ENCODE measurements at regions not wholly inside any gene's neighbourhood (a gene's known extent, or its start where the extent isn't known, plus 50 kb on each side); places are given as distances from the start of the nearest gene placed in this dataset.

GRCh38 chr6:135664527-135664926 is 167.0 kb upstream of the AHI1 start:
- no peak overlapping the region for H3K27ac Mint-ChIP-seq
- DNase-seq, result no peak
- no peak overlapping the region for H3K4me3 Mint-ChIP-seq
- peaks cover 6% of the 10 kb centered on the region; the same call in 1 of the 2 replicates for H3K36me3 Mint-ChIP-seq (ENCODE audit: low read depth)
- H3K4me1 Mint-ChIP-seq (ENCODE audit: low read depth), result peaks cover 15% of the 10 kb centered on the region
- peaks cover 8% of the 10 kb centered on the region; the same call in 1 of the 2 replicates for H3K9me3 Mint-ChIP-seq
- H3K27me3 Mint-ChIP-seq (ENCODE audit: insufficient read depth), result peaks cover 5% of the 10 kb centered on the region; the same call in 1 of the 2 replicates
- no peak for TF ChIP-seq CTCF (IDR thresholded peaks at IDR 0.05)

GRCh38 chr6:135665935-135666334 is 168.4 kb upstream of the AHI1 start:
- H3K9me3 Mint-ChIP-seq, result peaks cover 8% of the 10 kb centered on the region; the same call in 1 of the 2 replicates
- peaks cover 5% of the 10 kb centered on the region; the same call in 1 of the 2 replicates for H3K27me3 Mint-ChIP-seq (ENCODE audit: insufficient read depth)
- peaks cover 6% of the 10 kb centered on the region; the same call in 1 of the 2 replicates for H3K36me3 Mint-ChIP-seq (ENCODE audit: low read depth)
- H3K4me3 Mint-ChIP-seq, result no peak overlapping the region
- H3K27ac Mint-ChIP-seq, result no peak overlapping the region
- H3K4me1 Mint-ChIP-seq (ENCODE audit: low read depth), result peaks cover 15% of the 10 kb centered on the region
- no peak for TF ChIP-seq CTCF (IDR thresholded peaks at IDR 0.05)
- DNase-seq, result no peak

- Mint-ChIP-seq H3K4me3 (peak overlapping the region; percentile 62), H3K4me1 (ENCODE audit: low read depth) (peaks cover 15% of the 10 kb centered on the region), H3K27me3 (ENCODE audit: insufficient read depth) (peaks cover 5% of the 10 kb centered on the region; the same call in 1 of the 2 replicates), H3K27ac (peak overlapping the region; percentile 27), H3K9me3 (no peaks in the 10 kb centered on the region), H3K36me3 (ENCODE audit: low read depth) (peaks cover 4% of the 10 kb centered on the region; the same call in 1 of the 2 replicates)
- no peak for TF ChIP-seq CTCF (IDR thresholded peaks at IDR 0.05)
- DNase-seq, result peak; percentile 58
Observed at GRCh38 chr6:135667691-135668455, 170.3 kb upstream of the AHI1 start.

GRCh38 chr6:135672256-135672655 is 174.7 kb upstream of the AHI1 start:
- no peak for TF ChIP-seq CTCF (IDR thresholded peaks at IDR 0.05)

GRCh38 chr6:135673501-135674309 is 176.2 kb upstream of the AHI1 start:
- no peak for TF ChIP-seq CTCF (IDR thresholded peaks at IDR 0.05)
- Mint-ChIP-seq H3K27ac (no peak overlapping the region), H3K27me3 (ENCODE audit: insufficient read depth) (no peaks in the 10 kb centered on the region), H3K36me3 (ENCODE audit: low read depth) (peaks cover 4% of the 10 kb centered on the region; the same call in 1 of the 2 replicates), H3K9me3 (no peaks in the 10 kb centered on the region), H3K4me3 (no peak overlapping the region), H3K4me1 (ENCODE audit: low read depth) (peaks cover 9% of the 10 kb centered on the region; the same call in 1 of the 2 replicates)
- no peak for DNase-seq

More at GRCh38 chr6:135672256-135672655, 174.7 kb upstream of the AHI1 start:
- no peaks in the 10 kb centered on the region for H3K27me3 Mint-ChIP-seq (ENCODE audit: insufficient read depth)
- no peak for DNase-seq
- H3K36me3 Mint-ChIP-seq (ENCODE audit: low read depth), result peaks cover 4% of the 10 kb centered on the region; the same call in 1 of the 2 replicates
- no peaks in the 10 kb centered on the region for H3K9me3 Mint-ChIP-seq
- H3K4me1 Mint-ChIP-seq (ENCODE audit: low read depth), result peaks cover 22% of the 10 kb centered on the region
- no peak overlapping the region for H3K4me3 Mint-ChIP-seq
- H3K27ac Mint-ChIP-seq, result no peak overlapping the region

Data from HFFc6 (cell line).